GM20431 (cell line): ENCODE measurements at regions not wholly inside any gene's neighbourhood (a gene's known extent, or its start where the extent isn't known, plus 50 kb on each side); places are given as distances from the start of the nearest gene placed in this dataset.

Source experiments
- in situ Hi-C: fragments of 300-500 bp; cut with MseI, MboI; formaldehyde crosslinking; loops from one replicate; pipeline ENCODE4 v1.15.0; 2020; ENCODE audit warnings: low sequenced_read_pairs; ENCODE audit not compliant: unreplicated experiment

DNA sequence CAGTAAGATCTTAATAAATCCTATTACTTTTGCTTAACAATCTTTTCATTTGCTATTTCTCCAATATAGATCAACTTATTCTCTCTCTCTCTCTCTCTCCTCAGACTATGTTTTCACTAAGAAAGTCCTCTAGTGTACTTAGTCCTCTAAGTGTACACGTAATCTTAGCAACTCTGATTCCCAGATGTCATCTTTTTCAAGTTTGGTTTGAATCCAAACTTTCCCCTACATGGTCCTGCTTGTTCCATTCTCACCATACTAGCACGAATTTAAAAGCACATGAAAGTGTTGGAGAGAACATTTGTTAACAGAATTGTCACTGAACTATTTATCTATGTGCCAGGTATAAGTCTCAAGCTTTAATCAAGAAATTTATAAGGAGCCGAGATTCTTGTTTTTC, 202.9 kb downstream of the SPRY2 start:
- in situ Hi-C loops = no loop called here

DNA sequence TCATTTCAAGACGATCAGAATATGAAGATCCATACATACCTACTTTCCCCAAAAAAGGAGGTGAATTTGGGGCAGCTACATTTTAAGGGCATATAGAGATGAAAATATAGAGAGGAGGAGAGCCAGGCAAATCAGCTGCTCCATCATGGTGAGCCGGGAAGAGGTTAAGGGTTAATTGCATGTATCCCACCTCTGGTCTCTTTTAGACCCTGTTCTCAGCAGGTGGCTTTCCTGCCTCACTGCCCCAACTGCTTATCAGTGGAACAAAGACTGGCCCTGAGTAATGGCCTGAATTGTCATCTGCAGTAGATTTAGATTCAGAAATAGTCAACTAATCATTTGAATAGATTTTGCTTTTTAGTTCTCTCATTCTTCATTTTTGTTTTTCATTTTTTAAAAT, 206.6 kb downstream of the SPRY2 start:
- in situ Hi-C loops = no loop called here

DNA sequence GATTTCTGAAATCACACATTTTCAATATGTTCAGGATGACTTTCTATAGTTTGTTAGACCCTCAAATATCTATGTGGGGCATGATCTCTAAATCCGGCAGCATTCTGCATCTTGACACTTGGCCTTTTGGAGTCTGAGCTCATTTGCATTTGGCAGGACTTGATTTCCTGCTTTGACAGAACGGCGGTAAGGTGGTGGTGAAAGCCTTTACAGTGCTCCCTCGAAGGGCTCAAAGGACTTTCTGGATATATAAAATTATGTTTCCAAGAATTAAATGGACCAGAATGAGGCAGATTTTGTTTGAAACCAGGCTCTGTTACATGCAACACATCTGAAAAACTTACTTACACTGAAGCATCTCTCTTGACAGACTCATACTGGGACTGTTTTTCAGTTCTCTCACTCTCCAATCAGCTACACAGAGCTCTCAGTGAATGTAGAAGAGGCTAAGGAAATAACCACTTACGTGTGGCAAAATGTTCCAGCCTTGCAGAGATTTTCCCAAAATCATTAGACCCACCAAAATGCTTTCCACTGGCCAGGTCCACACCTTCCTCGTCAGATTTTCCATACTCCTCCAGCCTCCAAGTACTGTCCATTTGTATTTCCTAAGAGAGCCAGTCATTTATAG, 207.2 kb downstream of the SPRY2 start:
- in situ Hi-C loops = no loop called here

DNA sequence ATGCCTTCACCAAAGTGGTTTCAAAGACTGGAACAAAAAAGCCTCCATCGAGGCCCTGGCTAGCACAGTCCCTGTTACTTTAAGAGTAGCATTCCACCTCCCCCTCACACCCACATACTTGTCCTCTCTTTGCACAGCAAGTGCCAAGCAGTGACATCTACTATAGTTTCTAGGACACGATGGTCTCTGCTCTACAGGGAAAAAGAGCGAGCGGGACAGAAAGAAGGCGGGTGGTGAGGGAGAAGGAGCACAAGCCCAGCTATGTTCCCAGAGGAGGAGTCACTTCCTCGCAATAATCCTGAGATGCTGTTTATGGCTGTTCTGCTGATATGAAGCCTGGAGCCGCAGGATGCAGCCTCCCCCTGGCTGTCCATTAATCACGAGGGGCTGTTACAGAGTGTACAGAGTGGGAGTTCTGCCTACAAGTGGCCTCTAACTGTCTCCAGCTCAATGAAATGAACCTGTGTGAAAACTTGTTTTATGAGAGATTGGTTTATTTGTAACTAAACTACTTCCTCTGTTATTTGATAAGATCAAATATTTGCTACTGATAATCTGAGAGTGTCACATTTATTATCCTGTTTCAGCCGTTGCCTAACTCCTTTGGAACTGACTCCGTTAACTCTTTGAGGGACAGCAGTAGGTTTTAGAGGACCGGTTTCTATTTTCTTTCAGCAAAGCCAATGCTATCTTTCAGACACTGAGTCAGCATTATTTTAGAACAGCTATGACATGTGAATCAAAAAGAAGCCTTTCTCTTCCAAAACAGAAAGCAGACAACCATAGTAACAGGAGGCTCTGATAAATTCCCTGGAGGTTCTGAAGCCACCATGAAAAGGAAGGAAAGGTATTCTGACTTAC, 208.0 kb downstream of the SPRY2 start:
- in situ Hi-C loops = no loop called here

DNA sequence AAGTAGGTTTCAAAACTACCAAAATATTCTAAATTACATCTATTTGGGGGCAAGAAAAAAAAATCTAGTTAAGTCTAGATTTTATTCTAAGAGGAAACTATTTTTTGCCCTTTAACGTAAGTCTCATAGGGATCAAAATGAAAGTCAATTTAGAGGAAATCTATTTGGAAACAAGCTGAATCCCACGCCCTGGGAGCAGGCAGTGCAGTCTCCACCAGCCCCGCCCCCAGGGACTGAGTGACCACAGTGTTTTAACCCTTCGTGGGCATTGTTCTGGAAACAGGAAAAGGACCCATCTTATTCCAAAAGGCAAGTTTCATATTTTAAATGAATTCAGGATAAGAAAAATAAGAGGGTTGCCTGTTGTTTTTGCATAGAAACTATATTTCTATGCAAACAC, 209.7 kb downstream of the SPRY2 start:
- in situ Hi-C loops = no loop called here

DNA sequence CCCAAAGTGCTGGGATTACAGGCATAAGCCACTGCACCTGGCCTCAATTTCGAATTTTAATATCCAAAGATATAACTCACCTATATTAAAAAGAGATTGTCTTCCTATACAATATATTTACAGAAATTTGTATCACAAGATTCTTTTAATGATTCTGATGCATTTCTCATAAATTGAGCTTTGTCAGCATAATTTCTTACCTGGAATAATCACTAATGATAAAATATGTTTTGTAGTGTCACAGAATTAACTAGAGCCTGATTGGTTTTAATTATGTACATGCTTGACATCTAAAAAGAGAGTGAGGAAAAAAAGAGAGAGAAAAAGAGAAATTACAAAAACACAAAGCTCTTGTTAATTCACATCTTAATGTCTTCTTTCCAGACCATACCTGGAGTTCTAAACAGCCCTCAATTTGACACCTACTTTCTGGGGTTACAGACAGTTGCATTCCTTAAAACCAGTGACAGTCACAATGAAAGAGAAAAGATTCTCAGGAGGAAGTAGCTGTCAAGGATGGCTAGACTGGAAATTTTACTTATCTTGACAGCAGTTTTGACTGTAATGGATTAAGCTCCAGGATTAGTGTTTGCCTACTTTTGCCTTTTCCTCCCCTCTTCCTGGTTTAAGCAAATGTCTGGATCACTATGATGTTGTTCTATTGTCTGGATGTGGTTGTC, 214.4 kb downstream of the SPRY2 start:
- in situ Hi-C loops = no loop called here

DNA sequence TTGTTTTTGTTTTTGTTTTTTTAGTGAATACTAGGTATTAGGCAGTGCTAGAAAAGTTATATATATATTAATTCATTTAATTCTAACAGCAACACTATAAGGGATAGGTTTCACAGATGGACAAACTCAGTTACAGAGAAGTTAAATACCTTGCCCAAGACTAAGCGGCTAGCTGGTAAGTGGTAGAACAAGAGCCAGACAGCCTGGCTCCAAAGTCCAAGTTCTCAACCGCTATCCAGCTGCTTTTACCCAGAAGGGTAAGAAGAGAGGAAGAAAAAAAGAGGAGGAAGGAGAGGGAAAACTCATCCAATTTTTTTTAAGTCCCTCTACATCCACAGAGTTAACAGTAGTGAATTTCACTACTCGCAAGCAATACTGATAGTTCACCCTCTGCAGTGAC, 217.0 kb downstream of the SPRY2 start:
- in situ Hi-C loops = no loop called here

DNA sequence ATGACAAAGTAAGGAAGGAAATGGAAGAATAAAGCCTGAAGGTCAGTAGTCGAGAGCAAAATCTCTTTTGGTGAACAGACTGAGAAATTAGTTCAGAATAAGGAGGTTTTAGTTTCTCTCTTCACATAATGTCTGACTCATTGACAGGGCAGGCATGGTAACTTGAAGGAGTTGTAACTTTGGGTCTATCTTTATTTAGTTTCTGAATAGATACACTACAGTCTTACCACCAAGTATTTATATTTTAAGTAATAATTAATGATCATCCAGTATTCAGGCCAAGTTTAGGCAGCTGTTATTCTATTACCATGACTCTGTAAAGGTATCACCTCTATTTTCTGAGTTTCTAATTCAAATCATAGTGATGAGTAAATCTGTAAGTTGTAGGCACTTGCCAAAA, 219.9 kb downstream of the SPRY2 start:
- in situ Hi-C loops = no loop called here

DNA sequence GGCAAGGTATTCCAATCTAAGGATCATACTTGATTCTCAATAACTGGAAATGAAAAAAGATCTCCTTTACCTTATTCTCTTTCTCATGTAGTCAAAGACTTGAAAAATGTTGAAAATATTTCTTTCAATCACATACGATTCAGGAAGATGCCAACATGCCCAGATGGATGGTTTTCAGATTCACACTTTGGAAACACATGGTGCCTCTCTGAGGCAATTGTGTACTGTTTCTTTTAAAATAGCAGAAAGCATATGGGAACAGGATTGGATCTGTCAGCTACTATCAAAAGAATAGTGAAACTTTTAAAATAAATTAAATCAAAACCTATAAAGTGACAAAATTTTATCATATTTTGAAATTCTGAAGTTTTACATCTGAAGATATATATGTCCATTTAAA, 222.4 kb downstream of the SPRY2 start:
- in situ Hi-C loops = no loop called here

DNA sequence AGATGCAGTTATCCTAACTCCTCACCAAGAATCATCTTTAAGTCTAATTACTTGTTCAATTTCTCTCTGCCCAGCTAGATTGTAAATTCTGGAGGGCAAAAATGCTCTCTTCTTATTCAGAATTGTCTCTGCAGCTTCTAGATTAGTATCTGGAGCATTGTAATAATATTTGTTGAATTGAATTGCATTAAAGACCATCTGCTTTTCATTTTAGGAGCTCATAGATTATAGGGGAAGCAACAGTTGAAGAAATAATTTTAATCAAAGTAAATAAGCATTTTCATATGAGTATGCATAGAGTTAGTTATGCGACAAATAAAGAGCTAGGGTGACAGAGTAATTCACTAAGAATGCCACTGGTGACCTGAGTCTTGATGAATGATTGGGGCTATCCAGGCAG, 222.8 kb downstream of the SPRY2 start:
- in situ Hi-C loops = no loop called here

DNA sequence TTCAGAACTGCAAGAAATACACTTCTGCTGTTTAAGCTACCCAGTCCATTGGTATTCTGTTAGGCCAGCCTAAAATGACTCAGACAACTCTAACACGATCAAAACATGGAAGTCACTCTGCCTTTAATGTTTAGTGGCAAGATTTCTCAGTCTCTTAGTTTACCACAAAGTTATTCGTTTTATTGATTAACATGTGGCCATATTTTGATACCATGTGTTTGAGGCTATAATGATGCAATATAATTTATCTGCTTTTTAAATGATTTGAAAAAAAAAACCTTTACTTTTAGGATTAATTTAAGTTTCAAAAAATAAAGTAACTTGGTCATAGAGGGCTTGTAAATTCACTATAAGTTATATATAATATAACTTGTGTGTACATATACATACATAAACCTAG, 223.4 kb downstream of the SPRY2 start:
- in situ Hi-C loops = no loop called here

DNA sequence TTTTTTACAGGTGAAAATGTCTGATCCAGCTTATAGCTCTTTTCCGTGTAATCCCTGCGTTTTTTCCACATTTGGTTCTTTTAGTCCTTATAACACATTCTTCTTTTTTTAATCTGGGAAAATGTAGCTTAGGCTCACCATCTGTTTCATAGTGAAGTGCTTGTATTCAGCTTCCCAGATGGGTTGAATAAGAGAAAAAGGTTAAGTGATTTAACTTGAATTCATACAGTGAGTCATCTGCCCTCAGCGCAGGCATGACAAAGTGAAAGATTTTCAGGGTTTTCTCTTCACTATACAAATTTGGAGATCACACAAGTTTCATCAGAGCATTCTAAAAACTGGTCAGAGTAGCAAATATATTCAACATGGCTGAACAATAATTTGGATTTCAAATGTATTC, 224.8 kb downstream of the SPRY2 start:
- in situ Hi-C loops = no loop called here

DNA sequence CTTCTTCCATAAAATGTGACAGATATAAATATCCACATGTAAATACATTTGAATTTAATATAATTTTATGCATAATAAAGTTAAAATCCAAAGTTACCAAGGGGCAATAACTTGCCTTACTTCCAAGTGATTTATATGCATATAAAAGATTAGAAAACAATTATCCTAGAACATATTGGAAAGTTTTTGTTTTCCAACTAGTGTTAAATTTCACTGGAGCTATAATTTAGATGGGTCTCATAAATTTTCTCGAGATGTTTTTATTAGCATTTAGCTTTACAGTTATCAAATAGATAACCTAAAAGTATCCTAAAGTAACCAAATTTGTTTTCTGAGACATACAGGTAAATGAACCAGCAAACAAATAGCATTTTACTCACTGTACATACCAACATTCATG, 225.3 kb downstream of the SPRY2 start:
- in situ Hi-C loops = no loop called here

DNA sequence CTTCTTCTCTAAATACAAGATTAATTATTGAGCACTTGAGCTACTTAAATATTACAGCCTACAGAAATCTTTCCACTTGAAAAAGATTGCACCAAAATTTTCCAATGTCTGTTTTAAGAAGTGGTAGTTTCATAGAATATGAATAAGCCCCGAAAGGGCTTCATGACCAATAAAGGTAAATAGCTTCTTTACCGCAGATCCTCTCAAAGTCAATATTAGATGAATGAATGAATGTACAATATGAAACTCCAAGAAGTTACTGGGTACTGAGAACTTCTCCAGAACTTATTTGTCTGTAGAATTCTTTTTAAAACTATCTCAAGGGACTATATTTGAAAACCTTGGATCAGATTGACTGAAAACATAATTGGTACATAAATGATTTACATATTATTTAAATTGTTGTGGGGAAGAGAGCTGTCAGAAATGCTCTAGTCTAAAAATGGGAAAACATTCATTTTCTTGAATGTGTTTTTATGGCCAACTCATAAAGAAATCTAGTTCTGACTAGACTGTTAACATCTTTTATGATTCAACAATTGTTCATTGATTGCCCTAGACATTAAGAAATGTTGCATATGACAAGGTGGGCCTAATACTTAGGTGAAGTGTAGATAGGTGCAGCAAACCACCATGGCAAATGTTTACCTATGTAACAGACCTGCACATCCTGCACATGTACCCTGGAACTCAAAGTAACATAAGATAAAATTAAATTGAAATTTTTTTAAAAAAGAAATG, 227.0 kb downstream of the SPRY2 start:
- in situ Hi-C loops = no loop called here

DNA sequence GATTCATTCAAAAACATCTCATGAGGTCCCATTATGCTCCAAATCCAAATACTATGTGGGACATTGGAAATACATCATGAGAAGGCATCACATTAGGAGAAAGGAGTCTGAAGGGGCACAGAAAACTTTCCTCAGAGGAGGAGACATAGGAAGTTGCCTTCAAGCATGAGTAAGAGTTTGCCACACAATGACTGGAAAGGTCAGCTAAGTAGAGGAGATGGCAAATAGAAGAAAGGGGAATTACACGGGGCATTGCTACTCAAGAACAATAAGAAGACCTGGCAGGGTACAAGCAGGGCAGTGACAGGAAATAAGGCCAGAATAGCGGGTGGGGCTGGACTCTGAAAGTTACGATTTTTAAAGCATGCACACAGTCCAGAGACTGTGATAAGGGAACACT, 231.6 kb downstream of the SPRY2 start:
- in situ Hi-C loops = no loop called here

DNA sequence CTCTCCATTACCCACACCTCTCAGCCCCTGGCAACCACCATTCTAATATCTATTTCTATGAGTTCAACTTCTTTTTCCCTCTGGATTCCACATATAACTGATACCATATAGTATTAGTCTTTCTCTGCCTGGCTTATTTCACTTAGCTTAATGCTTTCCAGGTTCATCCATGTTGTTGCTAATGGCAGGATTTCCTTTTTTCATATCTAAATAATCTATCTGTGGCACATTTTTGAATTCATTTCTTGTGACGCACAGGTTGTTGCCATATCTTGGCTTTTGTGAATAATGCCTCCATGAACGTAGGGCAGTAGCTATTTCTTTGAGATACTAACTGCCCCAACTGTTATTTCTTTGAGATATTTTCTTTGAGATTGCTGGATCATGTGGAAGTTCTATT, 235.6 kb downstream of the SPRY2 start:
- in situ Hi-C loops = no loop called here

DNA sequence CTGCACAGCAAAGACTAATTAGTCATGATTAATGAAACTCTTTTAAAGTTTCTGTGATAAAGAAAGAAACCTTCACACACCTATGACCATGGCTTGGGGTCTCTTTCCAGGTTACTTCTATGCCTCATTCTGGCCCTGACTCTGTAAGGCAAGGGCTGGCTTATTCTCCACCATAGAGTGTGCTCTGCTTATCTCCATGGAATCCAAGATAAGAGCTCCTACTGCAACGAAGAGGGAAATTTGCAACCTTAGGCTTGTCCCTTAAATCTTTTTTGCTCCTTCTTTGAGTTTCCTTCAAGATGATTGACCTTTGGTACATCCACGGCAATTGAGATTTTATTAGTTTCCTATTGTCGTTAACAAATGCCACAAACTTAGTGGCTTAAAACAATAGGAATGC, 239.9 kb downstream of the SPRY2 start:
- in situ Hi-C loops = no loop called here

DNA sequence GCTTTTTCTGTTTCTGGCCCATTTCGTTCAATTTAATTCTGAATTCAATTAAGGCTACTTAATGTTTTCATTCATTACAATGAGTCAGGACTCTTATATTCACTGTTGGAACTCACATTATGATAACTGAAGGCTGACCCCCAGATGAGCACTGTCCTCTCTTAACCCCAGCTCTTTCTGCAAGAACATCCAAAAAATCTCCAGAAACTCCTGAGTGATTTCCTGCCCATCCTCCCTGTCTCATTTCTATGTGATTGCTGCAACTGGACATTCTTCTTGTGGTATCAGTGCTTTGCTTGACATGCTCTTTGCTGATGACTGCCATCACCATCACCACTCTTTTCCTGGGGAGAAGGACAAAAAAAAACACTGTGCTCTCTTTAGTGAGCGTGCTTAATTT, 240.3 kb downstream of the SPRY2 start:
- in situ Hi-C loops = no loop called here

DNA sequence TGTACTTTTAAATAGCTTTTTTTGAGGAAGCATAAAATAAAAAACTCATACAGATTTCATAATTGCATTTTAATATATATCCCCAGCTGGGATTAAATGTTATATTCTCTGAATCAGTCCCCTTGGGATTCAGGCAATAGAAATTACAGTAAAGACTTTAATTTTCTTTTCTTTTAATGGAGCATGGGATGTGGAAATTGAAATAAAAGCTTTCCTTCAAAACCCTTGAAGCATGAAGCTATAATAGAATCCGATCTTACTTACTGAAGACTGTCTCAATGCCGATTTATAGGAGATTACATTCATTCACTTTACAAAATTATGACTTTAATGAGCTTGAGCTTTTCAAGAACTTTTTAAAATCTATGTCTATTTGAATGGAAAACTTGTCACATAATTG, 243.4 kb downstream of the SPRY2 start:
- in situ Hi-C loops = no loop called here

DNA sequence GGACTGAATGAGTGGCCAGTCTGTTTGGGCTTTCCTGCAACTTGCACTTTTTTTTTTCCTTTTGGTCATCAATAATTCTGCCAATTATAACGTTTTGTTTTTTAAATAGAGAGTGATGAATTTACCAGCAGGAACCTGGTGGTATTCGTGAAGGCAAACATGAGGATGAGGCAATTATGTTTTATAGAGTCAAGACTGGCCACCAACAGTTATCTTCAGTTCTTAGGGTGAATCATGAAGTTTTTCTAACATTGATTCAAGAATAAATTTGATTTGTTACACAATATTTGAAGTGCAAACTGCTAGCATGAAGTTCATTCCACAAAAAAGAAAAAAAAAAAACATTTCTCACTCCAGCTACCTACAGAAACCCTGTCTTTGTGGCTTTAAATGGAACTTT, 244.5 kb downstream of the SPRY2 start:
- in situ Hi-C loops = no loop called here

DNA sequence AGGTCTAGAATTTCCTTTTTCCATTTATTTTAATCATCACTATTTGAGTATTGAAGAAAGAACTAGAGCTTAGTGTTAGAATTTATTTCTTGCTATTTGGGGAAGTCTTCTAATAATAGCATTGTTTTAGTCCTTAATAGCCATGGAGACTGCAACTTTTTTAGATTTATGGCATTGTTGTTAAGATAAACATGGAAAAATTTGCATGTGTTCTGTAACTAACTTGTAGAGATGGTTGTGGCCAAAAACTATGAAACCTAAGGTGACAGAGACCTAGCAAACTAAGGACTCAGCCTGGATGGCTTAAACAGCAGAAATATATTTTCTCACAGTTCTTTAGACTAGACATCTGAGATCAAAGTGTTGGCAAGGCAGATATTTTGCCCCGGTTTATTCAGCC, 246.4 kb downstream of the SPRY2 start:
- in situ Hi-C loops = no loop called here
